ENCODE measurements at regions not wholly inside any gene's neighbourhood (a gene's known extent, or its start where the extent isn't known, plus 50 kb on each side); places are given as distances from the start of the nearest gene placed in this dataset.

- FAIRE-seq = no peak
- no peak overlapping the region for H2AFZ ChIP-seq (ENCODE audit: low read length)
- POLR2A ChIA-PET = no interaction called here
These were observed 110.9 kb upstream of the BMP2K start for GRCh38 chr4:78665216-78665770.

More at GRCh38 chr4:78665216-78665770, 110.9 kb upstream of the BMP2K start:
- no peak overlapping the region for H3K4me2 ChIP-seq (ENCODE audit: low read depth, low read length)
- DNase-seq (ENCODE audit: low spot score) (no peak), ATAC-seq (no peak)
- TF ChIP-seq ZBTB43 (CRISPR knock-in tag; conservative IDR thresholded peaks at IDR 0.05) = no peak
- TF ChIP-seq CBX5 (CRISPR knock-in tag; IDR thresholded peaks at IDR 0.05; ENCODE audit: borderline replicate concordance) = no peak
- no peak for TF ChIP-seq ZMAT3 (CRISPR knock-in tag; conservative IDR thresholded peaks at IDR 0.05)
- TF ChIP-seq SATB2 (CRISPR knock-in tag; IDR thresholded peaks at IDR 0.05) = no peak
- no peak for TF ChIP-seq ZNF451 (CRISPR knock-in tag; IDR thresholded peaks at IDR 0.05)
- TF ChIP-seq ZNF576 (CRISPR knock-in tag; IDR thresholded peaks at IDR 0.05) = no peak
- no peak for TF ChIP-seq RFXANK (CRISPR knock-in tag; IDR thresholded peaks at IDR 0.05)
- no peak for TF ChIP-seq JARID2 (CRISPR knock-in tag; IDR thresholded peaks at IDR 0.05; ENCODE audit: insufficient replicate concordance)
- no peak for TF ChIP-seq ZNF616 (CRISPR knock-in tag; IDR thresholded peaks at IDR 0.05; ENCODE audit: low read depth)
- no peak for TF ChIP-seq RFXAP (CRISPR knock-in tag; IDR thresholded peaks at IDR 0.05; ENCODE audit: borderline replicate concordance)
- no peak for TF ChIP-seq ZNF564 (CRISPR knock-in tag; IDR thresholded peaks at IDR 0.05)
- TF ChIP-seq TRIM22 (IDR thresholded peaks at IDR 0.05) = no peak
- no peak for TF ChIP-seq PHF5A (CRISPR knock-in tag; IDR thresholded peaks at IDR 0.05; ENCODE audit: low read depth, unreplicated experiment)
- no peak for TF ChIP-seq ZNF354B (CRISPR knock-in tag; IDR thresholded peaks at IDR 0.05)
- no peak for TF ChIP-seq ZNF614 (CRISPR knock-in tag; IDR thresholded peaks at IDR 0.05; ENCODE audit: borderline replicate concordance)
- H3K9me3 ChIP-seq (ENCODE audit: low read length) = no peaks in the 10 kb centered on the region
- no peak overlapping the region for H3K27ac ChIP-seq (ENCODE audit: extremely low read length, insufficient read depth, low read length)
- H3K4me1 ChIP-seq (ENCODE audit: insufficient read depth, low read length) = peaks cover 33% of the 10 kb centered on the region
- H3K36me3 ChIP-seq (replicated peaks in 1 of 2; ENCODE audit: control insufficient read depth in 1 of 2, insufficient read depth in 2 of 2, low read length in 2 of 2) = no peaks in the 10 kb centered on the region
- no peak overlapping the region for H3K4me3 ChIP-seq (replicated peaks in 1 of 3; ENCODE audit: insufficient read depth in 1 of 3, low read depth in 2 of 3, low read length in 3 of 3)
- CTCF ChIA-PET (ENCODE audit: low intra/inter-chr PET ratio, low total read pairs) = no interaction called here
- H3K27me3 ChIP-seq (ENCODE audit: control insufficient read depth in 1 of 2, insufficient read depth in 2 of 2, low read length in 2 of 2) = no peaks in the 10 kb centered on the region
- no peaks in the 10 kb centered on the region for H3K79me2 ChIP-seq (ENCODE audit: insufficient read depth, low read length)
- H4K20me1 ChIP-seq (ENCODE audit: insufficient read depth, low read length) = no peaks in the 10 kb centered on the region
- no peak overlapping the region for H3K9ac ChIP-seq (ENCODE audit: insufficient read depth, low read depth, low read length)
- intact Hi-C loops (cut with micrococcal nuclease; ENCODE audit: unreplicated experiment) (no loop called here), in situ Hi-C loops (cut with HindIII; ENCODE audit: extremely low pct_ligation_motif_present, low pct_unique_long_range_greater_than_20kb) (no loop called here)
- no TSS peak for BruUV-seq (replicated peaks)

Data from HepG2 (cell line).